IPS DF 4.7 (cell line): ENCODE measurements at regions not wholly inside any gene's neighbourhood (a gene's known extent, or its start where the extent isn't known, plus 50 kb on each side); places are given as distances from the start of the nearest gene placed in this dataset.
"Not testable (repeated sequence)": the region's sequence is repeated elsewhere in the genome, so short reads cannot be mapped to it uniquely, and the experiment has no call there.

Experiments used
- DNase-seq: peaks from one replicate; pipeline ENCODE4 v3.0.0-alpha.2; 2013; ENCODE audit warnings: low spot score; ENCODE audit errors: extremely low read depth

DNA sequence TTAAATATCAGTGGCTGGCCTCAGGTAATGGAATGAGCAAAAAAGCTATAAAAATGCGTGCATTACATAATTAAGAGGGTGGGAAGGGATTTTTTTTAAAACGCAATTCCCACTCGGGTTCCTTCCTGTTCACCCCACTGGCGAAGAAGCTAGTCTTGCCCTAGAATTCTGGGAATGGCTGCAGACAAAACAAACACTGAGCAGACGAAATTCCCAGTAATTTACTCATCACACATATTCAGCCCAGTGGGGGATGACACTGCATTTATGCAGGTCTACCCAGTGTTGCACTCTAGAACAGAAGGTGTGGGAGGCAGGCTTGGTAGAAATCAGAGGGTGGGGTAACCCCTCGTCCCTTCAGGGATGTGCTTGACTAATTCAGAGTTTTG, 2695.0 kb upstream of the DEFB115 start:
- no peak for DNase-seq

DNA sequence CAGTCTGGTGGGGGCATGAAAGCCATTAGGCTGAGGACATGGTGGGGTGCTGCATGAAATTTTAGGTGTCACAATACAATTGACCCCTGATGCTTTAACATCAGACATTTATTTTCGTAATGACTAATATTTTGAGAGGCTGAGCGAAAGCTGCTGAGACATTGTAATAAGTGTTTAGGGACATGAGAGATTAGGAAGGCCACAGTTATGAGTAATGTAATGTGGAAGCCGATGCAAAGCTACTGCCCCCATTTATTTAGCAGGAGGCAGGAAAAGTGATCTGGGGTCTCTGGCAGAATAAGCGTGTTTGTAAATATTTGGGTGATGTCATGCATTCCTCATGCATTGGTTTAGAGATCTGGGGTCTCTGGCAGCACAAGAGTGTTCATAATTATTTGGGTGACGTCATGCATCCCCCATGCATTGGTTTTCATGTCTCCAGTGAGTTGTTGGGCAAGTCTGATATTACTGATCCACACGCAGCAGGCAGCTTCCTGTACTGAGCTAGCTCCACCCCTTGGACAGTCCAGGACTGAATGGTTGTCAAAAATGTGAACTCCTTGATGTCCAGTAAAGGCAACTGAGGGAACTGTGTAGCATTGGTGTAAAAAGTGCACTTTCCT, 2694.5 kb upstream of the DEFB115 start:
- DNase-seq = not testable (repeated sequence)

- not testable (repeated sequence) for DNase-seq
Measured at GRCh38 chr20:28564024-28564423, 2693.4 kb upstream of the DEFB115 start.

DNA sequence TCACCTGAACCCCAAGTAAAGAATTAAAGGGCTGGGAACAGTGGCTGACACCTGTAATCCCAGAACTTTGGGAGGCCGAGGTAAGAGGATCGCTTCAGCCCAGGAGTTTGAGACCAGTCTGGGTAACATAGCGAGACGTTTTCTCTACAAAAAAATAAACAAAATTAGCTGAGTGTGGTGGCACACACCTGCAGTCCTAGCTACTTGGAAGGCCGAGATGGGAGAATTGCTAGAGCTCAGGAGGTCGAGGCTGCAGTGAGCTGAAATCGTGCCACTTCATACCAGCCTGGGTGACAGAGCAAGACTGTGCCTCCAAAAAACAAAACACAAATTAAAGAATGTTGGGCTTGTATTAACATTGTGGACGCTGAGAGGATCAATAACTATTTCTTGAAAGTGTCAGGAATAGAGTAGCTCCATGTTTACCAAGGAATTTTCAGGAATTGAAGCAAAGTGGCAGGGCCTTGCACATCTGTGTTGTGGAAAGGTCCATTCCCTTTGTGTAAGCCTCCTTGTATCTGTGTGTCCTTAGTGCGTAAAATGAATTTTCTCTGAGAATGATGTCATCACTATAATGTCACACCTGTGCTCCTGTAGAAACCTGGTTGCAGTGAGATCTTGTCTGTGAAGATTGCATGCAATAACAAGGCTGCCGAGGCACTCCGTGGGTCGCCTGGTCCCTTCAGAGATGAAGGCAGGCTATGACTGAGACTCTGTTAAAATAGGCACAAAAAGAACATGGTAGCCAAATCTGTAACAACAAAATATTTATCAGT, 2692.6 kb upstream of the DEFB115 start:
- not testable (repeated sequence) for DNase-seq

GRCh38 chr20:28575991-28576390, 2681.5 kb upstream of the DEFB115 start:
- DNase-seq = not testable (repeated sequence)

- DNase-seq = not testable (repeated sequence)
Measured at GRCh38 chr20:28591680-28592079, 2665.8 kb upstream of the DEFB115 start.

- DNase-seq = not testable (repeated sequence)
Measured at GRCh38 chr20:28593383-28593782, 2664.1 kb upstream of the DEFB115 start.

- not testable (repeated sequence) for DNase-seq
Measured at GRCh38 chr20:28594476-28594875, 2663.0 kb upstream of the DEFB115 start.

GRCh38 chr20:28602006-28602402, 2655.5 kb upstream of the DEFB115 start:
- not testable (repeated sequence) for DNase-seq

DNA sequence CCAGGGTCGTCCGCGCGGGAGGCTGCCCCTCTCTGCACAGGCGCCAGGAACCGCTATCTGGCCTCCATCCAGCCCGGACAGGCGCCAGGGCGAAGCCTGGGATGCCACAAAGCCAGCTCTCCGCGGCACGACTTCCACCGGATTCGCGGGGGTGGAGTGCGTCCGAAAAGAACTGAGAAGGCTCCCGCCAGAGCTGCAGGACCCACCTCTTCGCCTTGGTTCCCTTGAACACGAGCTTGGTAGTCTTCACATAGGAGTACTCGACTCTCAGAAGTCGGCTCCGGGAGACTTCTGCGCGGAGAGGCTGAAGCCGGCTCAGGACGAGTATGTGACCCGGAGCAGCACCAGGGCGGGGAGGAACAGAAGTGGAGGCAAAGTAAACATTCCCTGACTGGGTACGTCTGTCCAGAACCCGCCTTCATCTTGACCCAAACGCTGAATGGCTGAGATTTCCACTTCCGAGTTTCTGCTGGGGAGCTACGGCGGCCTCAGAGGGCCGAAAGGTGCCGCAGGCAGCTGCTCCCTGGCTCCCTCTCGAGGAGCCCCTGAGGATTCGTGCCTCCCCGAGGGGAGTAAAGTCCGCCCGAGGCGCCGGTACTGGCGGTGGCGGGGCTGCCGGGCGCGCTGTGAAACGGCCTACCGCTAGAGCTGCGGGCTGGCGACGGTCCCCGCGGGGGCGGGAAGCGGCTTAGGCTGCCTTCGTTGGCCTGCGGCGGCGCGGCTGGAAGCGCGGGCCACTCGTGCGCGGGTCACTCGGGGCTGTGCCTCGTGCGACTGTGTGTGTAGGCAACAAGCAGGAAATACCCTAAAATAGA, 2654.9 kb upstream of the DEFB115 start:
- peak; percentile 46 for DNase-seq

- DNase-seq = not testable (repeated sequence)
Measured at GRCh38 chr20:28603218-28603577, 2654.3 kb upstream of the DEFB115 start.

DNA sequence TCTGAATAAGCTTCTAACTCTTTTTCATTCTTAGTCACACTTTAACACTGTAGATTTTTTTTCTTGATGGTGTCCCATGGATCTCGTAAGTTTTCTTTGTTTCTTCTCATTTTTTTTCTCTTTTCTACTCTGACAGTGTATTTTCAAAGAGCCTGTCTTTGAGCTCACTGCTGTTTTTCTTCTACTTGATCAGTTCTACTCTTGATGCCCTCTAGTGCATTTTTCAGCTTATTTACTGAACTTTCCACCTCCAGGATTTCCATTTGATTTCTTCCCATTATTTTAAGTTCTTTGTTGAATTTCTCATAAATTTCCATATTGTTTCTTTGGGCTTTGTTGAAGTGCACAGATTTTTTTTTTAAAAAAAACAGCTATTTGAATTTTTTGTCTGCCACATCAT, 2641.1 kb upstream of the DEFB115 start:
- DNase-seq = no peak

DNA sequence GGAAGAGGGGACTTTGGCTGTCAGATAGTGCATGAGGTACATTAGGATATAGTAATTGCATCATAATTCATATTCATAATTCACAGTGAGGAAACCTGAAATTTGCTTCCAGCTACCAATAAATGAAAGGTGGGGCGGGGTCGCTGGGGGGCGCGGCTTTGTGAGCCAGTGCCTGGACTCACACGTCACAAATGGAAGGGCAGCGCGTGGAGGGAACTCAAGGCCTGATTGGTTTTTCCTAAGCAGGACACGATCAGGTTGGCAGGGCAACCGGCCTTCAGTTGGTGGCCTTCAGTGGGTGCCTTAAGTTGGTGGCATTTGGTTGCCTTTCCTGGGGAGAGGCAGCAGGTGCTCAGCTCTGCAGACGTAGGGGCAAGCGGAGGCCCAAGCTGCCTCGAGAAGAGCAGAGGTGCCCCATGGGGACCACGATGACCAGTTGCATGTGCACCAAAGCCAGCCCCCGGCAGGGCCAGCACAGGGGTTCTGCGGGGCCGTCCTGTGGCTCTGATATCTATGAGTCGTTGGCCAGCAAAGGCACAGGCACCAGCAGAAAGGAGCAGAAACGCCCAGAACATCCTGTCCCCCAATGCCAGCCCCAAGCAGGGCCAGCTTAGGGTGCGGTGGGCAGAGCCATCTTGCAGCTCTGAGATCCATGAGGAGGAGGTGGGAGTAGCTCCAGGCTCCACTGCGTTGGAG, 2637.4 kb upstream of the DEFB115 start:
- DNase-seq = not testable (repeated sequence)

GRCh38 chr20:28625112-28625511, 2632.4 kb upstream of the DEFB115 start:
- not testable (repeated sequence) for DNase-seq

- DNase-seq = not testable (repeated sequence)
Measured at GRCh38 chr20:28640831-28641230, 2616.6 kb upstream of the DEFB115 start.
